Choroid plexus epithelial cell (primary cell): ENCODE measurements at regions not wholly inside any gene's neighbourhood (a gene's known extent, or its start where the extent isn't known, plus 50 kb on each side); places are given as distances from the start of the nearest gene placed in this dataset.

ENCODE experiments used
- DNase-seq: peaks from one replicate; pipeline ENCODE4 v3.0.0-alpha.2; 2010; ENCODE audit warnings: low read depth
- H3K4me3 ChIP-seq: 2 replicates; pipeline ENCODE4 v1.5.1; 2011; ENCODE audit warnings: low read depth, mild to moderate bottlenecking, control low read depth, low read length, moderate library complexity
- CTCF ChIP-seq: conservative IDR thresholded peaks from 2 replicates; pipeline ENCODE4 v1.5.1; 2011; ENCODE audit warnings: low read depth, mild to moderate bottlenecking, control low read depth, inconsistent platforms, low read length, moderate library complexity

GRCh38 chr9:108012886-108013665 lies 523.5 kb upstream of the KLF4 start:
- no peak for DNase-seq
- H3K4me3 ChIP-seq: no peak overlapping the region
- no peak for TF ChIP-seq CTCF

GRCh38 chr9:108012405-108012804 lies 522.8 kb upstream of the KLF4 start:
- no peak for DNase-seq
- TF ChIP-seq CTCF: no peak
- H3K4me3 ChIP-seq: no peak overlapping the region

GRCh38 chr9:108003526-108003925 lies 514.0 kb upstream of the KLF4 start:
- no peak overlapping the region for H3K4me3 ChIP-seq
- no peak for TF ChIP-seq CTCF
- no peak for DNase-seq

- no peak for DNase-seq
- no peak overlapping the region for H3K4me3 ChIP-seq
- no peak for TF ChIP-seq CTCF
These were observed 512.9 kb upstream of the KLF4 start for GRCh38 chr9:108002371-108002956.

GRCh38 chr9:108001237-108001636 lies 511.7 kb upstream of the KLF4 start:
- no peak for TF ChIP-seq CTCF
- no peak for DNase-seq
- no peak overlapping the region for H3K4me3 ChIP-seq

- TF ChIP-seq CTCF: no peak
- no peak for DNase-seq
- H3K4me3 ChIP-seq: no peak overlapping the region
These were observed 510.3 kb upstream of the KLF4 start for GRCh38 chr9:107999890-108000289.

- no peak for TF ChIP-seq CTCF
- DNase-seq: no peak
- H3K4me3 ChIP-seq: no peak overlapping the region
These were observed 509.4 kb upstream of the KLF4 start for GRCh38 chr9:107999011-107999410.
